Loucy (cell line): ENCODE measurements at regions not wholly inside any gene's neighbourhood (a gene's known extent, or its start where the extent isn't known, plus 50 kb on each side); places are given as distances from the start of the nearest gene placed in this dataset.

ENCODE experiments used
- H2AFZ ChIP-seq: fragments of 200-600 bp; sonication (generic); 2 replicates; pipeline ENCODE4 v1.6.0; 2016; ENCODE audit warnings: antibody characterized with exemption, mild to moderate bottlenecking, low read length, moderate library complexity
- H3F3A ChIP-seq: fragments of 200-600 bp; 2 replicates; pipeline ENCODE4 v1.6.0; 2016; ENCODE audit warnings: antibody characterized with exemption, low read depth, mild to moderate bottlenecking
- H3K27me3 ChIP-seq: fragments of 200-600 bp; sonication (generic); 2 replicates; pipeline ENCODE4 v1.6.1; 2014; ENCODE audit warnings: low read length, mild to moderate bottlenecking; ENCODE audit not compliant: insufficient read depth, poor library complexity, severe bottlenecking
- H3K36me3 ChIP-seq: fragments of 200-600 bp; sonication (generic); 2 replicates; pipeline ENCODE4 v1.6.1; 2016; ENCODE audit warnings: low read length; ENCODE audit not compliant: insufficient read depth
- H3K4me1 ChIP-seq: fragments of 200-600 bp; sonication (generic); 2 replicates; pipeline ENCODE4 v1.5.1; 2014; ENCODE audit warnings: low read length, mild to moderate bottlenecking; ENCODE audit not compliant: insufficient read depth, poor library complexity, severe bottlenecking
- H3K4me2 ChIP-seq: fragments of 200-600 bp; sonication (generic); 2 replicates; pipeline ENCODE4 v1.6.0; 2014; ENCODE audit warnings: antibody characterized with exemption, low read length, low read depth, mild to moderate bottlenecking; ENCODE audit not compliant: poor library complexity, severe bottlenecking
- H3K4me3 ChIP-seq: fragments of 200-600 bp; sonication (generic); 2 replicates; pipeline ENCODE4 v1.5.1; 2014; ENCODE audit warnings: low read length, mild to moderate bottlenecking, mixed read lengths; ENCODE audit not compliant: poor library complexity, severe bottlenecking
- H3K79me2 ChIP-seq: fragments of 200-600 bp; sonication (generic); 2 replicates; pipeline ENCODE4 v1.6.1; 2014; ENCODE audit warnings: low read length; ENCODE audit not compliant: insufficient read depth
- H3K9ac ChIP-seq: fragments of 200-600 bp; sonication (generic); 2 replicates; pipeline ENCODE4 v1.6.0; 2014; ENCODE audit warnings: mild to moderate bottlenecking, low read depth, low read length, moderate library complexity; ENCODE audit not compliant: poor library complexity, severe bottlenecking
- H3K9me2 ChIP-seq: fragments of 200-600 bp; sonication (generic); replicated peaks from 2 replicates; pipeline ENCODE4 v1.6.1; 2016; ENCODE audit warnings: low read depth, low read length, mixed read lengths
- H3K9me3 ChIP-seq: fragments of 200-600 bp; sonication (generic); 2 replicates; pipeline ENCODE4 v1.6.1; 2014; ENCODE audit warnings: mild to moderate bottlenecking, antibody characterized with exemption, low read length, low read depth; ENCODE audit not compliant: insufficient read depth
- H4K20me1 ChIP-seq: fragments of 200-600 bp; sonication (generic); 2 replicates; pipeline ENCODE4 v1.6.0; 2014; ENCODE audit warnings: antibody characterized with exemption, low read length, mild to moderate bottlenecking; ENCODE audit not compliant: insufficient read depth, poor library complexity, severe bottlenecking
- CTCF ChIP-seq: fragments of 200-600 bp; sonication (generic); conservative IDR thresholded peaks from 2 replicates; pipeline ENCODE4 v1.5.1; 2014; ENCODE audit warnings: mild to moderate bottlenecking, antibody characterized with exemption, low read length
- EZH2phosphoT487 ChIP-seq: fragments of 200-600 bp; IDR thresholded peaks from 2 replicates; pipeline ENCODE4 v1.6.1; 2018; ENCODE audit warnings: antibody characterized with exemption, mild to moderate bottlenecking, moderate library complexity, borderline replicate concordance

GRCh38 chr2:175766880-175767279 is 235.2 kb downstream of the LNPK start:
- H3K27me3 ChIP-seq = no peaks in the 10 kb centered on the region

GRCh38 chr2:175755656-175756386 is 246.2 kb downstream of the LNPK start:
- 0 out of 2 replicates have a peak overlapping the region, but pooled peaks have one; percentile 32 for H2AFZ ChIP-seq
- H3K9ac ChIP-seq = no peak overlapping the region
- H3K9me3 ChIP-seq = no peaks in the 10 kb centered on the region
- H3K79me2 ChIP-seq = no peaks in the 10 kb centered on the region
- no peak for TF ChIP-seq EZH2phosphoT487
- TF ChIP-seq CTCF = no peak
- H3K27me3 ChIP-seq = no peaks in the 10 kb centered on the region
- H3F3A ChIP-seq = no peaks in the 10 kb centered on the region
- H4K20me1 ChIP-seq = no peaks in the 10 kb centered on the region
- H3K4me2 ChIP-seq = no peak overlapping the region
- no peaks in the 10 kb centered on the region for H3K36me3 ChIP-seq
- peaks cover 5% of the 10 kb centered on the region for H3K4me1 ChIP-seq
- H3K4me3 ChIP-seq = no peak overlapping the region
- H3K9me2 ChIP-seq = no peaks in the 10 kb centered on the region

More at GRCh38 chr2:175766880-175767279, 235.2 kb downstream of the LNPK start:
- Histone ChIP-seq H3K9me2 (no peaks in the 10 kb centered on the region), H3K36me3 (no peaks in the 10 kb centered on the region), H3K4me2 (no peak overlapping the region), H3K4me1 (no peaks in the 10 kb centered on the region), H2AFZ (no peak overlapping the region), H3K79me2 (no peaks in the 10 kb centered on the region), H4K20me1 (no peaks in the 10 kb centered on the region), H3K9me3 (no peaks in the 10 kb centered on the region), H3F3A (no peaks in the 10 kb centered on the region), H3K9ac (no peak overlapping the region), H3K4me3 (no peak overlapping the region)
- no peak for TF ChIP-seq CTCF
- no peak for TF ChIP-seq EZH2phosphoT487

GRCh38 chr2:175755169-175755568 is 246.9 kb downstream of the LNPK start:
- no peak overlapping the region for H3K9ac ChIP-seq
- H3K4me1 ChIP-seq = peaks cover 5% of the 10 kb centered on the region
- no peaks in the 10 kb centered on the region for H4K20me1 ChIP-seq
- no peaks in the 10 kb centered on the region for H3K79me2 ChIP-seq
- H3K4me3 ChIP-seq = no peak overlapping the region
- H3K9me2 ChIP-seq = no peaks in the 10 kb centered on the region
- no peak overlapping the region for H3K4me2 ChIP-seq
- no peaks in the 10 kb centered on the region for H3K36me3 ChIP-seq
- TF ChIP-seq CTCF (no peak), EZH2phosphoT487 (no peak)
- no peaks in the 10 kb centered on the region for H3K9me3 ChIP-seq
- H3K27me3 ChIP-seq = no peaks in the 10 kb centered on the region
- H3F3A ChIP-seq = no peaks in the 10 kb centered on the region
- H2AFZ ChIP-seq = no peak overlapping the region
